ENCODE measurements at regions not wholly inside any gene's neighbourhood (a gene's known extent, or its start where the extent isn't known, plus 50 kb on each side); places are given as distances from the start of the nearest gene placed in this dataset.

DNA sequence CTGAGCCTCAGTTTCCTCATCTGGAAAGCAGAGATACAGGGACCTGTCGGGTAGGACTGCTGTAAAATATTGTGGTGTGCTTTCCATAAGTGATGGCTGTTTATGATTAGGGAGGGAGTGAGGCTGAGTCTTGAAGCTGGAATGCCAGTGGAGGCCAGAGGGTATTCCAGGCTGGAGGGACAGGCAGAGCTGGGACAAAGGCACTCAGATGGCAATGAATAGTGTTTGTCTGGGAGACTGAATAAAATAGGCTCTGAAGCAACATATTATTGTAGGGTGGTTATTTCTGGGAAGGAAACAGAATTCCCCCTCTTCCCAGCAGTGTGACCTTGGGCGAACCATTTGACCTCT is 120.7 kb downstream of the INHBB start:
- Histone ChIP-seq H3K27ac (no peak overlapping the region), H3K9me3 (no peaks in the 10 kb centered on the region), H3K4me3 (no peak overlapping the region), H3K4me1 (no peaks in the 10 kb centered on the region), H3K27me3 (no peaks in the 10 kb centered on the region), H3K36me3 (no peaks in the 10 kb centered on the region)
- no peak for DNase-seq
- TF ChIP-seq, protein P1, sequence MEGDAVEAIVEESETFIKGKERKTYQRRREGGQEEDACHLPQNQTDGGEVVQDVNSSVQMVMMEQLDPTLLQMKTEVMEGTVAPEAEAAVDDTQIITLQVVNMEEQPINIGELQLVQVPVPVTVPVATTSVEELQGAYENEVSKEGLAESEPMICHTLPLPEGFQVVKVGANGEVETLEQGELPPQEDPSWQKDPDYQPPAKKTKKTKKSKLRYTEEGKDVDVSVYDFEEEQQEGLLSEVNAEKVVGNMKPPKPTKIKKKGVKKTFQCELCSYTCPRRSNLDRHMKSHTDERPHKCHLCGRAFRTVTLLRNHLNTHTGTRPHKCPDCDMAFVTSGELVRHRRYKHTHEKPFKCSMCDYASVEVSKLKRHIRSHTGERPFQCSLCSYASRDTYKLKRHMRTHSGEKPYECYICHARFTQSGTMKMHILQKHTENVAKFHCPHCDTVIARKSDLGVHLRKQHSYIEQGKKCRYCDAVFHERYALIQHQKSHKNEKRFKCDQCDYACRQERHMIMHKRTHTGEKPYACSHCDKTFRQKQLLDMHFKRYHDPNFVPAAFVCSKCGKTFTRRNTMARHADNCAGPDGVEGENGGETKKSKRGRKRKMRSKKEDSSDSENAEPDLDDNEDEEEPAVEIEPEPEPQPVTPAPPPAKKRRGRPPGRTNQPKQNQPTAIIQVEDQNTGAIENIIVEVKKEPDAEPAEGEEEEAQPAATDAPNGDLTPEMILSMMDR (IDR thresholded peaks at IDR 0.05) = no peak
- no peak for TF ChIP-seq POLR2A (IDR thresholded peaks at IDR 0.05)

DNA sequence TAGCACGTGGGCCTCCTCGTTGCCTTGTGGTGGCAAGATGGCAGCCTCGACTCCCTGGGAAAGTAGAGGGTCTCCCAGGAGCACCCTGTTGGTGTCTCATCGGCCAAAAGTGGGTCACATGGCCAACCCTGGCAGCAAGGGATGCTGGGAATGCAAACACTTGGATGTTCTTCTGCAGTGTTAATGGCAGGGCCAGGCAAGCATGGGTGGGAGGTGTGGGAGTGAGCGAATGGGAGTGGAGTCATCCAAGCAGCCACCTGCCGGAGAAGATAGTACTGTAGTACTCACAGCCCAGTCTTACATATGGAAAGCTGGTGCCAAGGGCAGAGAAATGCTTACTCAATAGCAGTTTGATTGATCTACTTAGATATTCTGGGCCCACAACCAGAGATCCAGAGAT is 122.2 kb downstream of the INHBB start:
- Histone ChIP-seq H3K4me1 (no peaks in the 10 kb centered on the region), H3K27ac (no peak overlapping the region), H3K9me3 (no peaks in the 10 kb centered on the region), H3K4me3 (no peak overlapping the region), H3K36me3 (no peaks in the 10 kb centered on the region), H3K27me3 (no peaks in the 10 kb centered on the region)
- TF ChIP-seq, protein P1 (IDR thresholded peaks at IDR 0.05) = no peak
- TF ChIP-seq POLR2A (IDR thresholded peaks at IDR 0.05) = no peak
- DNase-seq = peak in 1 of 3 donors; percentile 37

DNA sequence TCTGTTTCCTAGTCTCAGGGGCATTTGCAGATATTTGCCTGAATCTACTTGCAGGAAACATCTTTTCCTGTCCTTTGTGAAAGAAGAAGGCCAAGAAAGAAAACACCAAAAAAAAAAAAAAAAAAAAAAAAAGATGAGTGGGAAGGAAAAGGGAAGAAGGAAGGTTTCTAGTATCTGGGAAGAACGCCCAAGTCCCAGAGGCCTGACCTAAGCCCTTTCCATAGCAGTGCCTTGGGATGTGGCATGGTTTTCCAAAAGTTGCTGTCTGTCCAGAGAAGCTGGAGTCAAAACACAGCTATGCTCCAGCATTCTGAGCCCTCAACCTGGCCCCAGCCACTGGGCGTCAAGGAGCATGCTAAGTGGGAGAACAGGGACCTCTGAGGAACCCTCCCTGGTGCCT is 123.5 kb downstream of the INHBB start:
- Histone ChIP-seq H3K9me3 (no peaks in the 10 kb centered on the region), H3K36me3 (no peaks in the 10 kb centered on the region), H3K4me3 (no peak overlapping the region), H3K4me1 (no peaks in the 10 kb centered on the region), H3K27ac (peak overlapping the region in 3 of 4 donors; percentile 53 to 65 (median 60)), H3K27me3 (no peaks in the 10 kb centered on the region)
- TF ChIP-seq POLR2A (IDR thresholded peaks at IDR 0.05) = no peak
- TF ChIP-seq, protein P1 (IDR thresholded peaks at IDR 0.05) = no peak
- DNase-seq = peak in 1 of 3 donors; percentile 37

DNA sequence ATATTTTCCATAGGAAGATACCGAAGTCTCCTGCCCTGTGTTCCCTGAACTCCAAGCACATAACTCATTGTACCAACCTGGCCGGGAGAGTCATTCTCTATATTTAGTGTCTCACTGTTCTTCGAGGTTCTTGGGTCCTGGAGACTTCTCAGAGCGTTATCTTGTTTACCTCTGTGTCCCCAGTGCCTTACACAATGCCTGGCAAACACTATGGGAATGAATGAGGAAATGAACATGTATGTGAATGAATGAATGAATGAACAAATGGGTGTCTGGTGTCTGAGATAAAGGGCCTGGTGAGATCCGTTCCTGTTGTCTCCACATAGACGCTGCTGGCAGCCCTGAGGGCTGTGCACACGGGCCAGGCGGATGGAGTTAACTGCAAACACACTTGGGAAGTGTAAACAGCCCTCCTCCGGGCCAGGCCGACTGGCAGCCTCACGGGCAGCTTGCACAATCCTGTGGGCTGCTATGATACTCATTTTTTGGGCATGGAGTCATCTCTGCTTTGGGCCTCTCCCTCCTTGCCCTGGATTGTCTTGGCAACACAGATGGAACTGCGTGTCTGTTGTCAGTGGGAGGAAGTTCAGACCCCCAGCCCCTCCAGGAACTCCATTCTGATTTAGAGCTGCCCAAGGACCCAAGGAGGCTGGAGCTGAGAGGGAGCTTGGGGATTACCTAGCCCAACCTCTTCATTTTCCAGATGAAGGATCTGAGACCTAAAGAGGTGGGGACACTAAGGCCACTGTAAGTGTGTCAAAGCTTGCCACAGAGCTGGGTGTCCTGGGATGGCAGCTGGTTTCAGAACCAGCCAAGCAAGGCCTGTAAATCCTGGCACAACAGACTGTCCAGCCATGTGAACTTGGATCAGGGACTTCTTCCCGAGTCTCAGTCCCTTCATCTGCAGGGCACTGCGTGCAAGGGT is 124.4 kb downstream of the INHBB start:
- no peak for TF ChIP-seq POLR2A (IDR thresholded peaks at IDR 0.05)
- TF ChIP-seq, protein P1 (IDR thresholded peaks at IDR 0.05) = no peak
- peak; percentile 17 to 66 (median 54) for DNase-seq
- no peak overlapping the region for H3K4me3 ChIP-seq
- H3K27me3 ChIP-seq = no peaks in the 10 kb centered on the region
- peak overlapping the region; percentile 11 to 65 (median 56) for H3K27ac ChIP-seq
- H3K4me1 ChIP-seq = no peaks in the 10 kb centered on the region
- H3K36me3 ChIP-seq = no peaks in the 10 kb centered on the region
- H3K9me3 ChIP-seq = no peaks in the 10 kb centered on the region

DNA sequence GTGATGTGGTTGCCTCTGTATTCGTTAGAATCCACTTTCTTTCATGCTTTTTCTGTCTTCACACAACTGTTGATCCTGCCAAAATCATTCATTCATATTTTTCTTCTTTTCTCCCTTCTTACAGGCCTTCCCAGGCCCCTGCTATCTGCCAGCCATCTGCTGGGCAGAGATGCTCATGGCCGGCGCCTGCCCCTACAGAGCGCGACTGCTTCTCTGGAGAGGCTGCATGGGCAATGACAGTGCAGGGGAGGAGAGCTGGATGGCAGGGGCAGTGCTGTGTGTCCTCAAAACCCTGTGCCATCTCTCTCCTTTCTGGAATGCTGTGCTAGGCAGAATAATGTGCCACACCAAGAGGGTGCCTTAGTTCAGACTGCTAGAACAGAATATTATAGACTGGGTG is 125.2 kb downstream of the INHBB start:
- Histone ChIP-seq H3K36me3 (no peaks in the 10 kb centered on the region), H3K9me3 (no peaks in the 10 kb centered on the region), H3K4me3 (no peak overlapping the region), H3K27me3 (no peaks in the 10 kb centered on the region), H3K27ac (peak overlapping the region in 2 of 4 donors; percentile 53 to 65), H3K4me1 (no peaks in the 10 kb centered on the region)
- DNase-seq = no peak
- TF ChIP-seq, protein P1 (IDR thresholded peaks at IDR 0.05) = no peak
- no peak for TF ChIP-seq POLR2A (IDR thresholded peaks at IDR 0.05)
